ENCODE measurements at regions not wholly inside any gene's neighbourhood (a gene's known extent, or its start where the extent isn't known, plus 50 kb on each side); places are given as distances from the start of the nearest gene placed in this dataset.

GRCh38 chr12:83537428-83538053 lies 850.8 kb downstream of the TMTC2 start:
- no peak for TF ChIP-seq FOXM1 (IDR thresholded peaks at IDR 0.05; ENCODE audit: borderline replicate concordance)
- TF ChIP-seq TARDBP (IDR thresholded peaks at IDR 0.05) = no peak
- no peak for TF ChIP-seq SUZ12 (IDR thresholded peaks at IDR 0.05)
- no peak for TF ChIP-seq SP1 (IDR thresholded peaks at IDR 0.05)
- TF ChIP-seq ZNF384 (IDR thresholded peaks at IDR 0.05) = no peak
- no peak for TF ChIP-seq L3MBTL2 (conservative IDR thresholded peaks at IDR 0.05)
- no peak for TF ChIP-seq PKNOX1 (IDR thresholded peaks at IDR 0.05)
- TF ChIP-seq BHLHE40 (IDR thresholded peaks at IDR 0.05; ENCODE audit: borderline replicate concordance) = no peak
- TF ChIP-seq LEF1 (IDR thresholded peaks at IDR 0.05; ENCODE audit: borderline replicate concordance) = no peak
- TF ChIP-seq FOXK2 (IDR thresholded peaks at IDR 0.05) = no peak
- no peak for TF ChIP-seq ELF4 (IDR thresholded peaks at IDR 0.05)
